MCF 10A (cell line): ENCODE measurements at regions not wholly inside any gene's neighbourhood (a gene's known extent, or its start where the extent isn't known, plus 50 kb on each side); places are given as distances from the start of the nearest gene placed in this dataset.
"Not testable (repeated sequence)": the region's sequence is repeated elsewhere in the genome, so short reads cannot be mapped to it uniquely, and the experiment has no call there.

Source experiments
- BruUV-seq: library from RNA; stranded (reverse); fragments of 400-500 nt; replicated peaks from 2 replicates; lab custom pipeline; 2021; lab: Mats Ljungman, UMichigan
- CTCF ChIA-PET: fragments of 300-600 bp; sonication (Branson Sonifier 250); formaldehyde crosslinking; extraction: SDS; loops from one replicate; lab custom pipeline; 2021; ENCODE audit warnings: antibody characterized with exemption, inconsistent platforms; lab: Yijun Ruan, JAX
- POLR2A ChIA-PET: fragments of 300-600, 350-650 bp; sonication (Branson Sonifier 250); formaldehyde crosslinking; extraction: SDS; loops from one replicate; lab custom pipeline; 2020; ENCODE audit warnings: antibody characterized with exemption, inconsistent platforms; lab: Yijun Ruan, JAX
- DNase-seq: peaks from one replicate; pipeline ENCODE4 v3.0.0-alpha.2; 2018; ENCODE audit not compliant: unreplicated experiment
- H3K27ac Mint-ChIP-seq: one replicate; pipeline ENCODE4 v1.8.0; 2022; ENCODE audit warnings: mild to moderate bottlenecking, low read depth, mixed read lengths; ENCODE audit not compliant: unreplicated experiment
- H3K27me3 Mint-ChIP-seq: one replicate; pipeline ENCODE4 v1.8.0; 2022; ENCODE audit warnings: mixed read lengths; ENCODE audit not compliant: insufficient read depth, unreplicated experiment
- H3K36me3 Mint-ChIP-seq: one replicate; pipeline ENCODE4 v1.8.0; 2022; ENCODE audit warnings: mild to moderate bottlenecking, moderate library complexity, mixed read lengths; ENCODE audit not compliant: insufficient read depth, unreplicated experiment
- H3K4me1 Mint-ChIP-seq: one replicate; pipeline ENCODE4 v1.8.0; 2022; ENCODE audit warnings: mixed read lengths; ENCODE audit not compliant: insufficient read depth, unreplicated experiment
- H3K4me3 Mint-ChIP-seq: one replicate; pipeline ENCODE4 v1.8.0; 2022; ENCODE audit warnings: mild to moderate bottlenecking, moderate library complexity, mixed read lengths; ENCODE audit not compliant: unreplicated experiment
- H3K9me3 Mint-ChIP-seq: one replicate; pipeline ENCODE4 v1.8.0; 2022; ENCODE audit warnings: mixed read lengths; ENCODE audit not compliant: unreplicated experiment
- intact Hi-C: fragments of 100-400 bp; cut with micrococcal nuclease; formaldehyde crosslinking; loops from 2 replicates; pipeline ENCODE4 v1.14.1; 2022

DNA sequence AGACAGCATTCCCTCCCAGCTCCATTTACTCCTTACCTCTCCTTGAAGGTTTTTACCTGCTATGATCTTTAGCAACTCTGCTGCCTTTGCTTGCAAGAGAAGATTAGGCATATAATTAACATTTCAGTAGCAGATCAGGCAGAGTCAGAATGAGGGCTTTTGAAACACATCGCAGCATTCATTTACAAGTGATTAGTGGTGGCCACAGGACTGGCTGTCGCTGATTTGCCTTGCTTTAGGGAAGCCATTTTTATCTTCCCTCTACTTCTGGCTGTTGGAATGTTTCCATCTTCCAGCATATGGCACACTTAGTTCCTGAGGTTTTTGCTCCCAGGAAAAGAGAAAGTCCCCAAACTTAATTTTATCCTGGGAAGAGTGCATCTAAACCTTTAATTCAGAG lies 124.0 kb downstream of the SPATA31A6 start:
- H3K9me3 Mint-ChIP-seq, POLR2A ChIA-PET, intact Hi-C loops, DNase-seq, CTCF ChIA-PET, BruUV-seq, H3K4me3 Mint-ChIP-seq, H3K27ac Mint-ChIP-seq, H3K36me3 Mint-ChIP-seq, H3K4me1 Mint-ChIP-seq, H3K27me3 Mint-ChIP-seq: not testable (repeated sequence)

- H3K27ac Mint-ChIP-seq, H3K36me3 Mint-ChIP-seq, intact Hi-C loops, BruUV-seq, POLR2A ChIA-PET, H3K27me3 Mint-ChIP-seq, DNase-seq, H3K9me3 Mint-ChIP-seq, H3K4me1 Mint-ChIP-seq, H3K4me3 Mint-ChIP-seq, CTCF ChIA-PET: not testable (repeated sequence)
These were observed 127.5 kb downstream of the SPATA31A6 start for GRCh38 chr9:42310972-42311371.

DNA sequence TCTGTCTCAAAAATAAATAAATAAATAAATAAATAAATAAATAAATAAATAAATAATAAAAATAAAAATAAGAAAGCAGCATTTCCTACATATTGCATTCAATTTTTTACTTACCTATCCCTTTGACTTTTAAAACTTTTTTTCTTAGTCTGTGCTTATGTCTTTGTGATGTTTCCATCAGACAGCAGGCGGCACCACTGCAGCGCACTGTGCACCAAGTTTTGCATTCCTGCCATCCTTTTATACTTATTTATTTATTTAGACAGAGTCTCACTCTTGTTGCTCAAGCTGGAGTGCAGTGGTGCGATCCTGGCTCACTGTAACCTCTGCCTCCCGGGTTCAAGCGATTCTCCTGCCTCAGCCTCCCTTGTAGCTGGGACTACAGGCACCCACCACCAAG lies 132.6 kb downstream of the SPATA31A6 start:
- intact Hi-C loops, BruUV-seq, H3K4me1 Mint-ChIP-seq, H3K9me3 Mint-ChIP-seq, H3K36me3 Mint-ChIP-seq, H3K27me3 Mint-ChIP-seq, H3K27ac Mint-ChIP-seq, DNase-seq, CTCF ChIA-PET, H3K4me3 Mint-ChIP-seq, POLR2A ChIA-PET: not testable (repeated sequence)

DNA sequence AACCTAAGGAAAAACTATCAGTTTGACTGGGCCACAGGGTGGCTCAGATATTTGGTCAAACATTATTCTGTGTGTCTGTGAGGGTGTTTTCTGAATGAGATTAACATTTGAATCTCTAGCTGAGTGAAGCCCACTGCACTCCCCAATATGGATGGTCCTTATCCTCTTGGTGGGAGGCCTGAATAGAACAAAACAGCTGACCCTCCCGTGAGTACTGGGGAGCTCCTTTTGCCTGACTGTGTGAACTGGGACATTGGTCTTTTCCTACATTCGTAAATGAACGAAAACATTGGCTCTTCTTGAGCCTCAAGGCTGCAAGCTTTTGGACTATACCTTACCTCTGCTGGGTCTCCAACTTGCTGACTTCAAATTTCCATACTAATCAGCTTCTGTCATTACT lies 134.2 kb downstream of the SPATA31A6 start:
- H3K4me1 Mint-ChIP-seq, intact Hi-C loops, CTCF ChIA-PET, H3K36me3 Mint-ChIP-seq, POLR2A ChIA-PET, H3K4me3 Mint-ChIP-seq, H3K9me3 Mint-ChIP-seq, BruUV-seq, DNase-seq, H3K27me3 Mint-ChIP-seq, H3K27ac Mint-ChIP-seq: not testable (repeated sequence)

- CTCF ChIA-PET, H3K9me3 Mint-ChIP-seq: not testable (repeated sequence)
These were observed 139.8 kb downstream of the SPATA31A6 start for GRCh38 chr9:42323084-42323809.

GRCh38 chr9:42325142-42325541 lies 141.7 kb downstream of the SPATA31A6 start:
- BruUV-seq = not testable (repeated sequence)

More at GRCh38 chr9:42323084-42323809, 139.8 kb downstream of the SPATA31A6 start:
- BruUV-seq, H3K36me3 Mint-ChIP-seq, intact Hi-C loops, DNase-seq, H3K27me3 Mint-ChIP-seq, POLR2A ChIA-PET, H3K4me3 Mint-ChIP-seq, H3K4me1 Mint-ChIP-seq, H3K27ac Mint-ChIP-seq: not testable (repeated sequence)

GRCh38 chr9:42325561-42325960 lies 142.1 kb downstream of the SPATA31A6 start:
- H3K4me1 Mint-ChIP-seq, DNase-seq, H3K36me3 Mint-ChIP-seq, intact Hi-C loops, POLR2A ChIA-PET, BruUV-seq, H3K4me3 Mint-ChIP-seq, H3K27me3 Mint-ChIP-seq, CTCF ChIA-PET, H3K27ac Mint-ChIP-seq, H3K9me3 Mint-ChIP-seq: not testable (repeated sequence)

More at GRCh38 chr9:42325142-42325541, 141.7 kb downstream of the SPATA31A6 start:
- H3K27ac Mint-ChIP-seq, H3K36me3 Mint-ChIP-seq, CTCF ChIA-PET, DNase-seq, H3K9me3 Mint-ChIP-seq, H3K4me1 Mint-ChIP-seq, H3K27me3 Mint-ChIP-seq, POLR2A ChIA-PET, H3K4me3 Mint-ChIP-seq, intact Hi-C loops: not testable (repeated sequence)

DNA sequence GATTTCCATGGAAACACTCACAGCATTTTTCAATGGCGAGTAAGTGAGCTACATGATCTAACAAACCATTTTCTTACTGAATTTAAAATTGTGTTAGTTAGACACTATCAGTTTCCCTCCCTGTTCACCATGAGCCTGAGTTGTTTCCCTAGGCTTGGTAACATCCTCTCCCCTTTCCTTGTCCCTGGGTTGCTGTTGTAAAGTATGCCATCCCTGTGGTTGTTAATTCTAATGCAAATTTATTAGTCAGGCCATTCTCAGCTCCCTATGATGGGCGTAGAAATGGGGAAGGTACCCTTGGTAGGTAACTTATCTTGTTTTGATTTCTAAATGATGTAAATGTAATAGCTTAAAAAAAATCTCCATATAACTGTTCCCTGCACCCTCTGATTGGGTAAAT lies 143.0 kb downstream of the SPATA31A6 start:
- H3K9me3 Mint-ChIP-seq, DNase-seq, H3K27me3 Mint-ChIP-seq, H3K4me1 Mint-ChIP-seq, H3K4me3 Mint-ChIP-seq, POLR2A ChIA-PET, BruUV-seq, CTCF ChIA-PET, H3K36me3 Mint-ChIP-seq, H3K27ac Mint-ChIP-seq, intact Hi-C loops: not testable (repeated sequence)

DNA sequence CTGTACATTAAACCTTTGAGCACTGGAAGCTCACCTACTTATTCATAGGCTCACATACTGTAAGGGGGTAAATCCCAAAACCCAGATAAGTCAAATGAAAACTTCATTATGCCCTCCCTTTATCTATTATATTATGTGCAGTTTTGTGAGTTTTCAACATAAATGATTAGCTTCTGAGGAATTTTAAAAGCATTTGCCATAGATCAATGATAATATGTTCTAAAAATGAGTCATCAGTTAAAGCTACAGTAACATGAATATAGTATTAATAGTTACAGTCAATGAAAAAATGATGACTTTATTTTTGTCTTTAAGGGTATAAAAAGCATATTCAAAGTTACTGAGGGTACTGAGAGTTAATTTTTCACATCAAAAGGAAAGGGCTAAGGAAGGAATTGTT lies 151.9 kb downstream of the SPATA31A6 start:
- H3K27ac Mint-ChIP-seq, H3K4me1 Mint-ChIP-seq, DNase-seq, H3K9me3 Mint-ChIP-seq, H3K36me3 Mint-ChIP-seq, H3K27me3 Mint-ChIP-seq, POLR2A ChIA-PET, H3K4me3 Mint-ChIP-seq, BruUV-seq, CTCF ChIA-PET, intact Hi-C loops: not testable (repeated sequence)
